GM12874 (cell line): ENCODE measurements at regions not wholly inside any gene's neighbourhood (a gene's known extent, or its start where the extent isn't known, plus 50 kb on each side); places are given as distances from the start of the nearest gene placed in this dataset.

Experiments
- TF ChIP-seq, protein P1 (sequence below): IDR thresholded peaks from 2 replicates; pipeline ENCODE4 v1.5.1; 2011; ENCODE audit warnings: low read depth, mild to moderate bottlenecking, control low read depth, low read length, moderate library complexity; ENCODE audit not compliant: insufficient read depth

DNA sequence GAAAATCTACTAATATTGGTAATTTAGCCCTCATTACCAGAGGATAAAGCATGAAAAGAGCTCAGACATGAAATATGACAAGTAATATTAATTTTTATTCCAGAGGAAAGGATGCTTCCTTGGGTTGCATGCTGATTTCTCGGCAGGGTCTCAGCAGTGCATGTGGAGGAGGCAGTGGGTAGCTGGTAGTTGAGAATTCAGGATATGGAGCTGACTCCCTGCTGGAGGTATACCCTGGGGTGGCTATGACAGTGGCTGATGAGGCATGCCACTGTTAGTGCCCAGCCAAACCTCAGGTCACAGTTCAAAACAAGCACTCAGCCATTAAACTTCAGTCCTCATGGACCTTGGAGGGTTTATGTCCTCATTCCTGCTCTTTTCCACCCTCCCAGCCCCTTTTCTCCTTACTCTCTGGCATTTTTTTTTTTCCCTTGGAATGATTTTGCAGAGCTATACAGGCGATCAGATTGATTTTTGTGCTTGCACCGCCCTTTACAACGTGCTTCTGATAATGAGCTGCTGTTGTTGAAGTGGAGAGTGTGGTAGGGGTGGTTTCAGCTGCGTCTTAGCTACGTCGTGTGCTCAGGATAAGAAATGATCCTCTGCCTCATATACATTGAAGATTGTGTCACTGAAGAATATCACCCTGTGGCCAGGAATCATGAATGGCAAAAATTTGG, 761.9 kb upstream of the MMS22L start:
- TF ChIP-seq, protein P1, sequence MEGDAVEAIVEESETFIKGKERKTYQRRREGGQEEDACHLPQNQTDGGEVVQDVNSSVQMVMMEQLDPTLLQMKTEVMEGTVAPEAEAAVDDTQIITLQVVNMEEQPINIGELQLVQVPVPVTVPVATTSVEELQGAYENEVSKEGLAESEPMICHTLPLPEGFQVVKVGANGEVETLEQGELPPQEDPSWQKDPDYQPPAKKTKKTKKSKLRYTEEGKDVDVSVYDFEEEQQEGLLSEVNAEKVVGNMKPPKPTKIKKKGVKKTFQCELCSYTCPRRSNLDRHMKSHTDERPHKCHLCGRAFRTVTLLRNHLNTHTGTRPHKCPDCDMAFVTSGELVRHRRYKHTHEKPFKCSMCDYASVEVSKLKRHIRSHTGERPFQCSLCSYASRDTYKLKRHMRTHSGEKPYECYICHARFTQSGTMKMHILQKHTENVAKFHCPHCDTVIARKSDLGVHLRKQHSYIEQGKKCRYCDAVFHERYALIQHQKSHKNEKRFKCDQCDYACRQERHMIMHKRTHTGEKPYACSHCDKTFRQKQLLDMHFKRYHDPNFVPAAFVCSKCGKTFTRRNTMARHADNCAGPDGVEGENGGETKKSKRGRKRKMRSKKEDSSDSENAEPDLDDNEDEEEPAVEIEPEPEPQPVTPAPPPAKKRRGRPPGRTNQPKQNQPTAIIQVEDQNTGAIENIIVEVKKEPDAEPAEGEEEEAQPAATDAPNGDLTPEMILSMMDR: no peak

DNA sequence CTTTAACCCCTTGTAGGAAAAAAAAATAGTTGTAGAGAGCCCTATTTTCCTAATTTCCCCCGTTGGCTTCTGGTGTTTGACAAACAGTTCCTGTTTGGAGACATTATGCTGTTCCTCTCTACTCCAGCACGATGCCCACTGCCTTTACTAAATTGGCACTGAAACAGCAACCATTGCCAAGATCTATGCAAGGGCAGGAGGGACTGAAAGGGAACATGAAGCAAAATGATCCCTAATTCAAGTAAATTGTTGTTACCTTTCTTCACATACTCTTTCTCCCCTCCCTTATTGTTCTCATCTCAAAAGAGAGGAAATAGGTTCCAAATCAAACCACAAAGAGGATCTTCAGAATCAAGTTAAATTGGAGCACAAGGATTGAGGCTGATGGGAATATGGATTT, 764.1 kb upstream of the MMS22L start:
- TF ChIP-seq, protein P1: no peak

DNA sequence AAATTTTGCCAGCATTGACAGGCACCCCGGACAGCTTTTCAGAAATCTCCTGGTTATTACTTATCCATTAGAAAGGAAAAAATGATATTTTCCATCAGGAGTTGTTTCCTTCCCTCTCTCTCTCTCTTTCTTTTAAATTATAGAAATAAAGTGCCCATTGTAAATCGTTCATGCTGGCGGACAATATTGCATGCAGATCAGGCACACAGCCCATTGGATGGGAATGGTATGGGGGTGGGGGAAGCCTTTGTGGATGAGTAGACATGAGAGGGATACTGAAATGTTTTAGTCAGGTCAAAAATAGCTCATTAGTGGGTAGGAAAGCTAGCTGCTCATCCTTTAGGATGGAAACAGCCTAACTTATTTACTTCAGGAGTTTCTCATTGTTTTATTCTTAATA, 764.9 kb upstream of the MMS22L start:
- TF ChIP-seq, protein P1: no peak

DNA sequence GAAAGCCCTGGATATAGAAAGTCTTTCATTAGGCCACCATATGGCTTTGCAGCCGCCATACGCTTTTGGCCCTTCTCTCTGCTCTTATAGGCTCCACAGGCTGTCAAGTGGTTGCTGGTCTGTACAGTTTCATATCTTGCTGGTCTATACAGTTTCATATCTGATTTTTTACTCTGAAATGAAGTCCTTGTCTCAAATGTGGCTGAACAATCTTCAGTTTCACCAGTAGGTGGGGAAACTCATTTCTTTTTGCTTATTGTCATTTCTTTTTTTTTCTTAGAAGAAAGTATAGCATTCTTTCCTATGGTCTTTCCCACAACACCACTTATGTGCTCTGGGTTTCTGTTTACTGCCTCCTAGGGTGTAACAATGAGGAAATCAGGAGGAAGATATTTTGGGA, 771.4 kb upstream of the MMS22L start:
- TF ChIP-seq, protein P1: no peak

DNA sequence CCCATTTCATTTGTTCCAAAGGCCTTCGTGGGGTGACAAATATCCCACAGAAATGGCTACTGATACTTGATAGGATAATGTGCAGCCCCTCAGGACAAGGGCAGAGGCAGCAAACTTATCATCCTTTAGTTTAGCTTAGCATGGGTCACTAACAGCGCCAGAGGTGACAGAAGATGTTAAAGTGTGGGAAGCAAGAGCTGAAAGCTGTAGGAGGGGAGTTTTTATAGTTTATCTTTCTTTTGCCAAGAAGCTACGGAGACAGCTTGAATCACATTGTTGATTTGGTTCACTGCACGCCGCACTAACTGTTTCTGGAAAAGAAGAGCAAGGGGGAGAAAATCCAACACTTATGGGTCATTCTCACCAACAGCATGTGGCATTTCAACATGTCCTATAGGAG, 773.9 kb upstream of the MMS22L start:
- TF ChIP-seq, protein P1: no peak

DNA sequence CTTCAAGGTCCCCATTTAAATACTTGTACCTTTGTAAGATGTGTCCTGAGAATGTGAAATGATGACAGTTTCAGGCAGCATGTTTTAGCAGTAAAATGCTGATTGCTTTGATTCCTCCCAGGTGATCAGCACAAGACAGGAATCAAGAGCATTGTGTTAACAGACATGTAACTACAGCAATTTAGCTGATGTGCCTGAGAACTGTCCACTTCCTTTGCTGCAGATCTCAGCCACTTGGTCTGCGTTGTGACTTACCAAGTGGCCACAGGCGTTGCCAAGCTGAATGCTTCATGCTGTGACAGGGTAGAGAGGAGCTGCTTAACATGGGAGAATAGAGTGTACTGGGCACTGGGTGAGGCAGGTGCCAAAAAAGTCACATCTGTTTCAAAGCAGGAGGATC, 767.0 kb upstream of the POU3F2 start:
- TF ChIP-seq, protein P1: no peak

DNA sequence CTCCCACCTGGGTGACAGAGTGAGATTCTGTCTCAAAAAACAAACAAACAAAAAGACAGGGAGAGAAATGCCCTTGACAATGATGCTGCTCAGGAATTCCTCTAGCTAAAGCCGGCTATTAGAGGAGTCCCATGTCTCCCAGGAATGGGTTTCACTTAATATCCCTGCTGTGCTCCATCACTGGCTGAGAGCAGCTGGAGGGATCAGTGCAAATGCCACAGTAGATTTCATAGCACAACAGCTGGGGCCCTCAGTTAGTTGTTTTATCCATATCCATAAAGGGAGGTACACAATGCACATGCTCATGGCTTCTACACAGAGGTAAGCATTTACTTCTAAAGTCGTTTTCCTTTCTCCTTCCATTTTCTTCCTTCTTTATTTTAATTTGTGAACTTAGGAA, 742.0 kb upstream of the POU3F2 start:
- TF ChIP-seq, protein P1: no peak
